ENCODE measurements at regions not wholly inside any gene's neighbourhood (a gene's known extent, or its start where the extent isn't known, plus 50 kb on each side); places are given as distances from the start of the nearest gene placed in this dataset.

DNA sequence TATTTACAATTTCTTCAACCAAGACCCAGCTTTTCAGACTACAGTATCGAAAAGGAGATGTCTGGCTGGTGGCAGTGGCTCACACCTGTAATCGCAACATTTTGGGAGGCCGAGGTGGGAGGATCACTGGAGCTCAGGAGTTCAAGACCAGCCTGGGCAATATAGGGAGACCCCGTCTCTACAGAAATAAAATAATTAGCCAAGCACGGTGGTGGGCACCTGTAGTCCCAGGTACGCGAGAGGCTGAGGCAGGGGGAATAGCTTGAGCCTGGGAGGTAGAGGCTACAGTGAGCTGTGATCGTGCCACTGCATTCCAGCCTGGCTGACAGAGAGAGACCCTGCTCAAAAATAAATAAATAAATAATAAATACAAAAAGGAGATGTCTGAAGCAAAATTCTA lies 530.5 kb downstream of the BCL11B start:
- peak; percentile 34 for DNase-seq
- H3K4me3 Mint-ChIP-seq: no peak overlapping the region
- H3K36me3 Mint-ChIP-seq (ENCODE audit: low read depth): no peaks in the 10 kb centered on the region
- H3K9me3 Mint-ChIP-seq: peaks cover 4% of the 10 kb centered on the region
- no peaks in the 10 kb centered on the region for H3K4me1 Mint-ChIP-seq
- H3K27ac Mint-ChIP-seq: no peak overlapping the region
- intact Hi-C loops (cut with micrococcal nuclease): no loop called here
- H3K27me3 Mint-ChIP-seq: peaks cover 5% of the 10 kb centered on the region

DNA sequence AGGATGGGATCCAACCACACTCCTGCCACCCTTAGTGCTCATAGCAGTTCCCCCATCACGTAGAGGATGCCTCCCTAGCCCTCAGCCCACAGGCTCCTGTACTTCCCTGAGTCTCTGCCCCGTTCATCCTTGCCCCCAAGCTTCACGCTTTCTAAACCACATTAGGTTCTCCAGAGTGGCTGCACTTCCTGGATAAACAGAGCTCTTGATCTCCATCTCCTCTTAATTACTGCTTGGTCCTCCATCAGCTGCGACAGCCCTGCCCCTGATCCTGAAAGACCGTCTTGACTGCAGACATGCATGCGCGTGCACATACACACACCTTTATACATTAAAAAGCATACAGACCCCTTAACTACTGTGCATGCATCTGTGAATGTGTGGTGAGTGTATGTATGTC lies 530.0 kb downstream of the BCL11B start:
- Mint-ChIP-seq H3K27me3 (peaks cover 5% of the 10 kb centered on the region), H3K4me3 (no peak overlapping the region), H3K27ac (no peak overlapping the region), H3K36me3 (ENCODE audit: low read depth) (no peaks in the 10 kb centered on the region), H3K4me1 (no peaks in the 10 kb centered on the region), H3K9me3 (peaks cover 4% of the 10 kb centered on the region)
- intact Hi-C loops (cut with micrococcal nuclease): no loop called here
- DNase-seq: peak; percentile 40

DNA sequence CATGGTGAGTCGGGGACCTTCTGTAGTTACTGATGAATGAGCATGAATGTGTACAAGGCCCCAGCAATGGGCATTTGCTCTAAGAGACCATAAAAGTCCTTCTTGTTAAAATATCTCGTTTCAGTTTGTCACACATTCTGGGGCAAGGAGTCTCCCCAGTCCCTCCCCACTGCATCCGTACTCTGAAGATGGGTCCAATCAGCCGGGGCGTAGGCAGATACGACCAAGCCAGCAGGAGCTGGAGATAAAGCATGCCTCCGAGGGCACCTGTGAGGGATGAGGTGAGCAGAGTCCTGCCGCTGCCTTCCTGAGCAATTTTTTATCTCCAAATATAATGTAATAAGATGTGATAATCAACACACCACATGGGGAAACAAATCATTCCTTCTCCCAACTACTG lies 528.5 kb downstream of the BCL11B start:
- peak; percentile 43 for DNase-seq
- Mint-ChIP-seq H3K27me3 (peaks cover 5% of the 10 kb centered on the region), H3K9me3 (peaks cover 4% of the 10 kb centered on the region), H3K27ac (no peak overlapping the region), H3K4me3 (no peak overlapping the region), H3K36me3 (ENCODE audit: low read depth) (no peaks in the 10 kb centered on the region), H3K4me1 (no peaks in the 10 kb centered on the region)
- intact Hi-C loops (cut with micrococcal nuclease): no loop called here

DNA sequence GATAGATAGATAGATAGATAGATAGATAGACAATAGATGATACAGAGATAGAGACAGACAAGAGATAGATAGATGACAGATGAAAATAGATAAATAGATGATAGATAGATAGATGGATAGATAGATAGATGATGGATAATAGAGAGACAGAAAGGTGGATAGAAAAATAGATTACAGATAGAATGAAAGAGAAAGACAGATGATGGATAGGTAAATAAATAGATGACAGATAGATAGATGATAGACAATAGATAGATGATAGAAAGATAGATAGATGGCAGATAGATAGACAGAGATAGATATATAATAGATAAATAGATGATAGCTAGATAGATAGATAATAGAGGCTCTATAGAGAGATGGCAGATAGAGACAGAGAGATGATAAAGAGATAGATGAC lies 523.0 kb downstream of the BCL11B start:
- Mint-ChIP-seq H3K4me3 (no peak overlapping the region), H3K4me1 (no peaks in the 10 kb centered on the region), H3K9me3 (peaks cover 11% of the 10 kb centered on the region), H3K27me3 (peaks cover 14% of the 10 kb centered on the region), H3K36me3 (ENCODE audit: low read depth) (no peaks in the 10 kb centered on the region), H3K27ac (no peak overlapping the region)
- intact Hi-C loops (cut with micrococcal nuclease): no loop called here
- no peak for DNase-seq

DNA sequence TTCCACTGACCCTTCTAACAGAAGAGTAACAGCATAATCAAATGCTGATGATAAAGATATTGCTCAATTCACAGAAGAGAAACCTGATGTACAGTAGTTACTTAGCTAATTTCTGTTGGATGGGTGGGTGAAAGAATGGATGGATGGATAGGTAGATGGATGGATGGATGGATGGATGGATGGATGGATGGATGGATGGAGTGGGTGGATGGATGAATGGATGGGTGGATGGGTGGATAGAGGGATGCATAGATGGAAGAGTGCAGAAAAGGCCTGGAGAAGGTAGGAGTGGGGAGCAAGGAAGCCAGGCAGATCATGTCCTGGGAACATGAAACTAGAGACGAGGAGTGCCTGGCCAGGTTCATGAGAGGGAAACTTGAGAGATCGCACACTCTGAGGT lies 520.9 kb downstream of the BCL11B start:
- H3K9me3 Mint-ChIP-seq: peaks cover 23% of the 10 kb centered on the region
- no peak overlapping the region for H3K4me3 Mint-ChIP-seq
- DNase-seq: peak; percentile 32
- intact Hi-C loops (cut with micrococcal nuclease): no loop called here
- peaks cover 12% of the 10 kb centered on the region for H3K27me3 Mint-ChIP-seq
- no peaks in the 10 kb centered on the region for H3K36me3 Mint-ChIP-seq (ENCODE audit: low read depth)
- peaks cover 6% of the 10 kb centered on the region for H3K4me1 Mint-ChIP-seq
- no peak overlapping the region for H3K27ac Mint-ChIP-seq

DNA sequence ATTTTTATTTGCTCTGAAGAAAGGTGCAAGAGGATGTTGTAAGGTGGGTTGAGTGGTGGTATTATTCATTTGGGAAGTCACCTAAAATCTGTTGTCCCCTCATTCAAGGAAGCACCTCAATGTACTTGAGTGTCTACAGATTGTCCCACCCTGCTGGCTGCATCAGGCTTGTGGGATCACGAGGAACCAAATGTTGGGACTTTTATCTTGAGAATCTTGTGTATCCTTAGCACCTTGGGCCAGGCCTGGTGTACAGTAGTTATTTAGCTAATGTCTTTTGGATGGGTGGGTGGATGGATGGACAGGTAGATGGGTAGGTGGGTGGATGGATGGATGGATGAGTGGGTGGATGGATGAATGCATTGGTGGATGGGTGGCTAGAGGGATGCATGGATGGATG lies 519.3 kb downstream of the BCL11B start:
- intact Hi-C loops (cut with micrococcal nuclease): no loop called here
- Mint-ChIP-seq H3K36me3 (ENCODE audit: low read depth) (no peaks in the 10 kb centered on the region), H3K9me3 (peaks cover 27% of the 10 kb centered on the region), H3K4me1 (peaks cover 6% of the 10 kb centered on the region), H3K4me3 (no peak overlapping the region), H3K27ac (no peak overlapping the region), H3K27me3 (peaks cover 9% of the 10 kb centered on the region)
- peak; percentile 34 for DNase-seq

DNA sequence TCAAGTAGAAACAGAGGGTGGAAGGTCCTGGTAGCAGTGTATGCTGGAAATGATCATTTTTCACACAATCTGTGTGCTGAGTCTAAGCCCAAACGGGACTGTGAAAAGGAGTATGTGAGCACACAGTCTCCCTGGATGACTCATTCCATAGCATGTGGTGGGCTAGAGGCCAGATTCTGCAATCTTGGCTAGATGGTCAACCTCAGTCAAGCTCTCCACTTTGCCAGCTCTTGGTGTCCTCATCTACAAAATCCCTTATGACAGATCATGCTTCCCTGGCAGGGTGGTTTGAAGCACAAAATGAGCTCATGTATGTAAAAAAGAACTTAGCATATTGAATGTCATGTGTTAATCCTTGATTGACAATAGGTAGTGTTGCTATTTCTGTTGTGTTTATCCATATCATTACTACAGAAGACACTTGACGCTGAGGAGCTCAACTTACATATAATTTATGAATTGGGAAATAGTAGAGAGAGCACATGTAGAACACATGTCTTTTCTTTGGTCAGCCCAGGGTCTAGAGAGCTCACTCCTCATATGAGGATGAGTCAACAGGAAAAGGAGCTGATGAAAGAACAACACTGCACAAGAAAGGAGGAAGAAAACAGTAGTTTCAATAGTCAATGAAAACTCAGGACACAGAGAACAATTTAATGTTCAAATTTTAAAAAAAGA lies 517.5 kb downstream of the BCL11B start:
- H3K9me3 Mint-ChIP-seq: peaks cover 28% of the 10 kb centered on the region
- H3K27ac Mint-ChIP-seq: no peak overlapping the region
- peaks cover 6% of the 10 kb centered on the region for H3K27me3 Mint-ChIP-seq
- intact Hi-C loops (cut with micrococcal nuclease): no loop called here
- peaks cover 6% of the 10 kb centered on the region for H3K4me1 Mint-ChIP-seq
- no peak overlapping the region for H3K4me3 Mint-ChIP-seq
- DNase-seq: peak; percentile 35
- no peaks in the 10 kb centered on the region for H3K36me3 Mint-ChIP-seq (ENCODE audit: low read depth)

DNA sequence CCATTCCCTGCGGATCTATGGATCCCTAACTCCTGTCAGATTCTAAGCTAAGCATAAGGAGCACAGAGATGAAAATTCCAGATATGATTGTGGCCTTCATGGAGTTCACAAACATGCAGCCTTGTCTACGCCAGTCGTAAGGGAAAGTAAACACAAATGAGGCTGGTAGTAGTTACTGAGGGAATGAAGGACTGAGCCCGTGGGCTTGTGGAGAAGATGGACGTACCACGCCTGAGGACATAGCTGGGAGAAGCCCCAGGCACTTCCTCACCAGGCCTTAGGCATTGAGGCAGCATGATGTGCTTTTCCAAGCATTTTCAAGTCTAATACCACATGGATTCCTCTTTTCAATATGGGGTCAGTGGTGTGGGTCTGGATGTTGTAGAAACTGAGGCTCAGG lies 515.2 kb downstream of the BCL11B start:
- no peak overlapping the region for H3K27ac Mint-ChIP-seq
- H3K36me3 Mint-ChIP-seq (ENCODE audit: low read depth): no peaks in the 10 kb centered on the region
- intact Hi-C loops (cut with micrococcal nuclease): no loop called here
- peaks cover 6% of the 10 kb centered on the region for H3K4me1 Mint-ChIP-seq
- peaks cover 2% of the 10 kb centered on the region for H3K27me3 Mint-ChIP-seq
- H3K4me3 Mint-ChIP-seq: no peak overlapping the region
- peaks cover 37% of the 10 kb centered on the region for H3K9me3 Mint-ChIP-seq
- DNase-seq: no peak

DNA sequence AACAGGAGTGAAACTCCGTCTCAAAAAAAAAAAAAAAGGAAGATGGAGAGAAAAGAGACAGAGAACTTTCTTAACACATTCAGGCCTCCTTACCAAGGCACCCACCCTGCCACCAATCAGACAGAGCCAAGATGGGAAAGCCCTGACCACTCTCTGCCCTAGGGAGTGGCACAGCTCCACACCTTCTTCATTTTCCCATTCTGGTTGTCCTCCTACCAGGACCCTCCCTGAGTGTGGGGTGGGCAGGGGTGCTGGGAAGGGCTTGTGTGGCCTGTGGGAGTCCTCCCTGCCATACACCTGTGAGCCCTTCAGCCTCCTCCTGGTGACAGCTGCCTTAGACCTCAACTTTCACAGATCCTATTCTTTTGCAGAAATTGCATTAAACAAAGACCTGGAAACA lies 513.6 kb downstream of the BCL11B start:
- H3K4me1 Mint-ChIP-seq: peaks cover 6% of the 10 kb centered on the region
- peaks cover 36% of the 10 kb centered on the region for H3K9me3 Mint-ChIP-seq
- no peak overlapping the region for H3K27ac Mint-ChIP-seq
- DNase-seq: no peak
- intact Hi-C loops (cut with micrococcal nuclease): no loop called here
- H3K27me3 Mint-ChIP-seq: peaks cover 1% of the 10 kb centered on the region
- H3K36me3 Mint-ChIP-seq (ENCODE audit: low read depth): peaks cover 2% of the 10 kb centered on the region
- no peak overlapping the region for H3K4me3 Mint-ChIP-seq

DNA sequence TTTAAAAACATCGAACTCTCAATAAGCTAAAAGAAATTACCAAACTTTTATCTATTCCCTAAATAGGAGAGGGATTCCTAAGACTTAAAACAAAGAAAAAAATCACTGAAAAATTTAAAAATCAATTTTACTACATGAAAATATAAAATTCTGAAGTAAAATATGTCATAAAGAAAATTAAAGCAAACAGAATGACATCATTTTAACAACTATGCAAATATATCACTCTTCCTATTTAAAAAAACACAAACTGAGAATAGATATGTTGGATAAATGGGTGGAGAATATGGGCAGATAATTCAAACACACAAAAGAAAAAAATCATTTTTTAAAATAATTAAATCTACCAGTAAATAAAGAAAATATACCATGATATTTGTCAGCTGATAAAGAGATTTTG lies 510.0 kb downstream of the BCL11B start:
- H3K4me1 Mint-ChIP-seq: no peaks in the 10 kb centered on the region
- peaks cover 25% of the 10 kb centered on the region for H3K9me3 Mint-ChIP-seq
- no peak overlapping the region for H3K27ac Mint-ChIP-seq

DNA sequence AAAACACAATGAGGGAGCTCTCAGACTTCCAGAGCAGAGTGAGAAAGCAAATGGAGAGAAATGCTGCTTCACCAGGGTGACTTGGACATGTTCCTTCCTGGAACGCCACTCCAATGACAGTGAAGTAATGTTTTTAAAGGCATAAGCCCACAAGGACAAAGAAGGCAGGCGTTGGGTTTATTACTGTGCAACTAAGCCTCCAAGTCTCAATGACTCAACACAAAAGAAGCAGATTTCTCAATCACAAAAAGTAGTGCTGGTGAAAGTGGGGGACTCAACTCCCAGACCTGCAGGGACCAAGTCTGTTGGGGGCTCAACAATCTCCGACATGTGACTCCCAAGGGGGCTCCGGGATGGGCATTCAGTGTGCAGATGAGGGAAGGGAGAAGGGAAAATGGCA lies 505.2 kb downstream of the BCL11B start:
- peaks cover 10% of the 10 kb centered on the region for H3K9me3 Mint-ChIP-seq
- H3K36me3 Mint-ChIP-seq (ENCODE audit: low read depth): peaks cover 2% of the 10 kb centered on the region
- H3K4me1 Mint-ChIP-seq: no peaks in the 10 kb centered on the region
- peaks cover 7% of the 10 kb centered on the region for H3K27me3 Mint-ChIP-seq
- no peak overlapping the region for H3K27ac Mint-ChIP-seq
- H3K4me3 Mint-ChIP-seq: no peak overlapping the region
- DNase-seq: no peak
- intact Hi-C loops (cut with micrococcal nuclease): no loop called here

More for the DNA sequence above, 510.0 kb downstream of the BCL11B start:
- intact Hi-C loops (cut with micrococcal nuclease): no loop called here
- DNase-seq: no peak
- H3K4me3 Mint-ChIP-seq: no peak overlapping the region
- peaks cover 1% of the 10 kb centered on the region for H3K27me3 Mint-ChIP-seq
- peaks cover 2% of the 10 kb centered on the region for H3K36me3 Mint-ChIP-seq (ENCODE audit: low read depth)

DNA sequence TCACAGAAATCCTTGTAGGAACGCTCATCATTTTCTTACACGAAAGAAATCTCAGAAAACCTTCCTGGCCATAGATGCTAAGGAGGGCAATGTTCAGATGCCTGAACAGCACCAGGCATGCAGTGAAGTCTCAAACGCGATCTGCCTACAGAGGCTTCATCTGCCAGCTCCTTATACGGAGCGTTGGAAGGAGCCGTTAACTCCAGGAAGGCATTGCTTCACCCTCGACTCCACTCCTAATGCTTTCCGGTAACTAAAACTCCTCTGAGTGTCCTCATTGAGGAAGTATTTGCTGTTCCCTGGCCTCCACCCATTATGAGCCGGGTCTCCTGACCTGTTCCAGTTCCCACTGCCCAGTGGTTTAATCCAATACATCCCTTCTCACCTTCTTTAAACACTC lies 502.7 kb downstream of the BCL11B start:
- no peak overlapping the region for H3K4me3 Mint-ChIP-seq
- no peaks in the 10 kb centered on the region for H3K4me1 Mint-ChIP-seq
- H3K36me3 Mint-ChIP-seq (ENCODE audit: low read depth): no peaks in the 10 kb centered on the region
- H3K27ac Mint-ChIP-seq: no peak overlapping the region
- peaks cover 9% of the 10 kb centered on the region for H3K27me3 Mint-ChIP-seq
- peaks cover 3% of the 10 kb centered on the region for H3K9me3 Mint-ChIP-seq
- intact Hi-C loops (cut with micrococcal nuclease): no loop called here
- no peak for DNase-seq

DNA sequence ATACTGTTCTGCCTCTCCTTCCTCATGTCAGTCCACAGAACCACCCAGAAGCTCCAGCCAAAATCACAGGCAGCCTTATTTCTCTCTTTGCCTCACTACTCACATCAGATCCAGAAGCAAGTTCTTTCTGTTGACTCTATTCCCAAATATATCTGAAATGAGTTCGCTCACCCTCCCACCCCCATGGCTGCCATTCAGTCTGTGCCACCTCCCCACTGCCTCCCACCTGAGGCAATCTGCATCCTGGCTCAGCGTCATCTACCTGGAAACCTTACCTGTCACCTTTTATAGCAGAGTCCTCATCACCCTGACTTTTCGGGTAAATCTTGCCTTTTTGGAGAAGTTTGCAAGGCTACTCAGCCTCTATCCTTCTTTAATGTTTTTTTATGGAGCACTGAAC lies 501.8 kb downstream of the BCL11B start:
- Mint-ChIP-seq H3K27me3 (peaks cover 9% of the 10 kb centered on the region), H3K4me1 (no peaks in the 10 kb centered on the region), H3K9me3 (no peaks in the 10 kb centered on the region), H3K36me3 (ENCODE audit: low read depth) (no peaks in the 10 kb centered on the region), H3K4me3 (no peak overlapping the region), H3K27ac (no peak overlapping the region)
- no peak for DNase-seq
- intact Hi-C loops (cut with micrococcal nuclease): no loop called here

DNA sequence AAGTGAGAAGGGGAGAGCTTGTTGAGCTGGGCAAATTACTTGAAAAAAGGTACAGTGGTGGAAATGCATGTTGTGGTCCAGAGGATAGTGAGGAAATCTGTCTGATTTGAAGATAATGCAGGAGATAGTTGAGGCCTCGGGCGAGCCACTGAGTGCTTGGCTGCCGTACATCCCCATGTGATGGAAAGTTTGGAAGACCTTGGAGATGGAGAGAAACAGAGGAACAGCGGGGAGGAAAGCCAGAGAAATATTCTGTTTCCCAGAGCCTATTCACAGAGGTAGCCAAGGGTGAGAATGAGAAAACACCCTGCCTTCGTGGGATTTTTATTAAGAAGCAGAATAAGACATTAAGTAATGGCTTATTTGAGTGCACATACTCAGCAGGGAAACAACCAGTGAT lies 498.2 kb downstream of the BCL11B start:
- intact Hi-C loops (cut with micrococcal nuclease): no loop called here
- no peak for DNase-seq
- Mint-ChIP-seq H3K27ac (no peak overlapping the region), H3K36me3 (ENCODE audit: low read depth) (no peaks in the 10 kb centered on the region), H3K27me3 (peaks cover 5% of the 10 kb centered on the region), H3K4me1 (no peaks in the 10 kb centered on the region), H3K9me3 (peaks cover 1% of the 10 kb centered on the region), H3K4me3 (no peak overlapping the region)

DNA sequence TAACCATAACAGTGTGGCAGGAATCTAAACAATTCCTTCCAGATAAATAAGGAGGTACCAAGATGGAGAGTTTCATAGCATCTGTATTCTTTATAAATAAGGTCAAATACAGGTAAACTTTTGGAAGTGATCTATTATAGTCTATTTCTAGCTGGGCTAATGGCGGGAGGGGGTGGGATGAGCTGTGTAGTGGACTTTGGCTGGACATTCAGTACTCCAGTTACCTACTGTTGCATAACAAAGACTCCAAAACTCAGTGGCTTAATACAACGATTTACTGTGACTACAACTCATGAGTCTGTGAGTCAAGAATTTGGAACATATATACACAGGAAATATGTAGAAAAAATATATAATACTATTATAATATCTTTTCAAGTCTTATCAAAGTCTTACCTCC lies 496.1 kb downstream of the BCL11B start:
- Mint-ChIP-seq H3K27ac (no peak overlapping the region), H3K36me3 (ENCODE audit: low read depth) (no peaks in the 10 kb centered on the region), H3K9me3 (peaks cover 4% of the 10 kb centered on the region)

More for the DNA sequence above, 496.1 kb downstream of the BCL11B start:
- H3K4me3 Mint-ChIP-seq: no peak overlapping the region
- H3K4me1 Mint-ChIP-seq: no peaks in the 10 kb centered on the region
- H3K27me3 Mint-ChIP-seq: peaks cover 5% of the 10 kb centered on the region
- intact Hi-C loops (cut with micrococcal nuclease): no loop called here
- no peak for DNase-seq

All from activated CD4-positive, alpha-beta T cell treated with anti-CD3 and anti-CD28 coated beads, Interleukin-2, amount 10 ng/mL, durations not matched to agents 24 days and 14 days (primary cell).